H1 (cell line): ENCODE measurements at regions not wholly inside any gene's neighbourhood (a gene's known extent, or its start where the extent isn't known, plus 50 kb on each side); places are given as distances from the start of the nearest gene placed in this dataset.

ENCODE experiments used
- CTCF ChIA-PET: fragments of 300-600 bp; sonication (Branson Sonifier 250); formaldehyde crosslinking; loops from one replicate; lab custom pipeline; 2021; ENCODE audit not compliant: partially characterized antibody; lab: Charles Lee
- POLR2A ChIA-PET: fragments of 300-600 bp; sonication (Branson Sonifier 250); formaldehyde crosslinking; loops from one replicate; lab custom pipeline; 2021; ENCODE audit warnings: inconsistent platforms; ENCODE audit not compliant: partially characterized antibody; lab: Charles Lee
- DNase-seq, 2 experiments: peaks; one replicate each; pipeline versions ENCODE4 v3.0.0 to v3.0.0-alpha.2; 2010 to 2022; ENCODE audit warnings: low spot score in 2 of 2, low read depth in 1 of 2, mixed read lengths in 1 of 2
- FAIRE-seq: peaks from 2 replicates; lab custom pipeline; 2011; peaks lifted over from hg19 to GRCh38; lab: Jason Lieb, UNC
- H2AFZ ChIP-seq: 2 replicates; pipeline ENCODE4 v1.8.1; 2012; ENCODE audit warnings: low read length, inconsistent platforms
- H2AK5ac ChIP-seq: 2 replicates; pipeline ENCODE4 v1.6.1; 2013; ENCODE audit warnings: low read depth, low read length
- H2BK120ac ChIP-seq: replicated peaks from 2 replicates; pipeline ENCODE3; 2013; ENCODE audit warnings: low read depth, low read length, inconsistent platforms
- H2BK12ac ChIP-seq: 2 replicates; pipeline ENCODE4 v1.6.1; 2013; ENCODE audit warnings: low read depth, low read length
- H2BK15ac ChIP-seq: 2 replicates; pipeline ENCODE4 v1.6.1; 2013; ENCODE audit warnings: low read length
- H2BK20ac ChIP-seq: 2 replicates; pipeline ENCODE4 v1.6.1; 2013; ENCODE audit warnings: low read length
- H2BK5ac ChIP-seq: 2 replicates; pipeline ENCODE4 v1.6.1; 2013; ENCODE audit warnings: low read depth, low read length
- H3K14ac ChIP-seq: 2 replicates; pipeline ENCODE4 v1.6.1; 2013; ENCODE audit warnings: inconsistent platforms; ENCODE audit not compliant: insufficient read length
- H3K18ac ChIP-seq: 2 replicates; pipeline ENCODE4 v1.6.1; 2013; ENCODE audit warnings: low read length; ENCODE audit errors: extremely low read depth
- H3K23ac ChIP-seq: 2 replicates; pipeline ENCODE4 v1.6.1; 2013; ENCODE audit warnings: inconsistent platforms; ENCODE audit not compliant: insufficient read length
- H3K23me2 ChIP-seq: 2 replicates; pipeline ENCODE4 v1.6.1; 2013; ENCODE audit warnings: low read depth, low read length
- H3K27ac ChIP-seq: 2 replicates; pipeline ENCODE4 v1.6.1; 2011; ENCODE audit warnings: low read depth, low read length, inconsistent platforms
- H3K27me3 ChIP-seq, 4 experiments: replicated peaks in 1 of 4; 1 replicate in 1 of 4; 2 replicates in 3 of 4; pipeline versions ENCODE4 v1.6.1 to v1.8.1; 2011 to 2013; ENCODE audit warnings: low read length in 3 of 4, mild to moderate bottlenecking in 3 of 4, inconsistent platforms in 2 of 4, mixed read lengths in 2 of 4, moderate library complexity in 1 of 4; ENCODE audit not compliant: control insufficient read depth in 3 of 4, insufficient read depth in 3 of 4; ENCODE audit errors: extremely low read depth in 1 of 4
- H3K36me3 ChIP-seq, 4 experiments: 2 replicates each; pipeline versions ENCODE4 v1.6.1 to v1.8.1; 2011 to 2013; ENCODE audit warnings: mild to moderate bottlenecking in 4 of 4, low read length in 3 of 4, moderate library complexity in 2 of 4, control low read depth in 1 of 4, inconsistent platforms in 1 of 4; ENCODE audit not compliant: insufficient read depth in 4 of 4, control insufficient read depth in 2 of 4
- H3K4ac ChIP-seq: replicated peaks from 2 replicates; pipeline ENCODE3; 2013; ENCODE audit warnings: low read length, low read depth, mixed read lengths, inconsistent platforms; ENCODE audit not compliant: insufficient read length
- H3K4me1 ChIP-seq, 4 experiments: replicated peaks in 1 of 4; 1 replicate in 1 of 4; 2 replicates in 3 of 4; pipeline versions ENCODE4 v1.6.1 to v1.8.1; 2011 to 2013; ENCODE audit warnings: low read length in 3 of 4, inconsistent platforms in 2 of 4, mixed read lengths in 1 of 4; ENCODE audit not compliant: insufficient read depth in 4 of 4, control insufficient read depth in 3 of 4
- H3K4me2 ChIP-seq, 2 experiments: 2 replicates each; pipeline versions ENCODE4 v1.6.1 to v1.8.1; 2011 to 2013; ENCODE audit warnings: low read depth in 2 of 2, low read length in 2 of 2, control low read depth in 1 of 2, inconsistent platforms in 1 of 2, mild to moderate bottlenecking in 1 of 2; ENCODE audit not compliant: insufficient read depth in 1 of 2
- H3K4me3 ChIP-seq, 4 experiments: fragments of 200-600, 300-600 bp in 1 of 4; sonication (generic), shearing (Covaris generic), sonication (Bioruptor Twin) in 1 of 4; 2 replicates each; pipeline versions ENCODE4 v1.5.1 to v1.8.1; 2011 to 2016; ENCODE audit warnings: low read length in 4 of 4, low read depth in 3 of 4, control low read depth in 2 of 4, inconsistent platforms in 2 of 4, mild to moderate bottlenecking in 2 of 4, mixed read lengths in 1 of 4, moderate library complexity in 1 of 4; ENCODE audit not compliant: insufficient read depth in 2 of 4; ENCODE audit errors: extremely low read depth in 1 of 4
- H3K56ac ChIP-seq: replicated peaks from 2 replicates; pipeline ENCODE3; 2013; ENCODE audit warnings: low read depth, mild to moderate bottlenecking, mixed read lengths, low read length, inconsistent platforms; ENCODE audit not compliant: insufficient read length
- H3K79me1 ChIP-seq: 2 replicates; pipeline ENCODE4 v1.6.1; 2013; ENCODE audit warnings: low read depth, low read length, control low read depth
- H3K79me2 ChIP-seq, 2 experiments: 2 replicates each; pipeline versions ENCODE4 v1.6.1 to v1.8.1; 2012 to 2013; ENCODE audit warnings: low read length in 2 of 2, mild to moderate bottlenecking in 2 of 2, inconsistent platforms in 1 of 2; ENCODE audit not compliant: insufficient read depth in 2 of 2, control insufficient read depth in 1 of 2
- H3K9ac ChIP-seq, 4 experiments: replicated peaks in 1 of 4; 1 replicate in 1 of 4; 2 replicates in 3 of 4; pipeline versions ENCODE4 v1.6.1 to v1.8.1; 2011 to 2013; ENCODE audit warnings: low read depth in 3 of 4, low read length in 3 of 4, control low read depth in 2 of 4, mild to moderate bottlenecking in 2 of 4, moderate library complexity in 2 of 4, inconsistent platforms in 1 of 4; ENCODE audit errors: extremely low read depth in 1 of 4
- H3K9me3 ChIP-seq, 2 experiments: 2 replicates each; pipeline versions ENCODE4 v1.6.1 to v1.8.1; 2012 to 2013; ENCODE audit warnings: mild to moderate bottlenecking in 2 of 2, moderate library complexity in 2 of 2, control low read depth in 1 of 2, inconsistent platforms in 1 of 2, low read depth in 1 of 2, low read length in 1 of 2, mixed read lengths in 1 of 2; ENCODE audit not compliant: insufficient read depth in 2 of 2
- H4K20me1 ChIP-seq, 2 experiments: replicated peaks in 1 of 2; 2 replicates each; pipeline versions ENCODE3 to v1.8.1; 2011 to 2013; ENCODE audit warnings: inconsistent platforms in 2 of 2, low read length in 2 of 2, mild to moderate bottlenecking in 1 of 2; ENCODE audit not compliant: insufficient read depth in 2 of 2, control insufficient read depth in 1 of 2
- H4K5ac ChIP-seq: 2 replicates; pipeline ENCODE4 v1.6.1; 2013; ENCODE audit warnings: low read length, low read depth, mixed read lengths, inconsistent platforms; ENCODE audit not compliant: insufficient read length
- H4K8ac ChIP-seq: 2 replicates; pipeline ENCODE4 v1.8.0; 2013; ENCODE audit warnings: mild to moderate bottlenecking, moderate library complexity, low read length, inconsistent platforms; ENCODE audit not compliant: insufficient read depth; ENCODE audit errors: extremely low read depth
- H4K91ac ChIP-seq: replicated peaks from 2 replicates; pipeline ENCODE3; 2013; ENCODE audit warnings: low read length, mixed read lengths, inconsistent platforms; ENCODE audit not compliant: insufficient read length
- JUND ChIP-seq: IDR thresholded peaks from 2 replicates; pipeline ENCODE4 v1.6.1; 2011; ENCODE audit warnings: mild to moderate bottlenecking, improper control_type of control experiment, low read length
- POLR2AphosphoS5 ChIP-seq: IDR thresholded peaks from 2 replicates; pipeline ENCODE4 v1.6.1; 2011; ENCODE audit warnings: low read depth, low read length
- RNF2 ChIP-seq: fragments of 200-900, 300-1000 bp; sonication (generic); IDR thresholded peaks from 2 replicates; pipeline ENCODE4 v1.7.1; 2016; ENCODE audit warnings: borderline replicate concordance, low read depth, mild to moderate bottlenecking, antibody characterized with exemption, low read length; ENCODE audit not compliant: poor library complexity, severe bottlenecking; ENCODE audit errors: missing control alignments
- RXRA ChIP-seq: IDR thresholded peaks from 2 replicates; pipeline ENCODE4 v1.6.1; 2011; ENCODE audit warnings: low read depth, mild to moderate bottlenecking, low read length, moderate library complexity; ENCODE audit not compliant: insufficient read depth
- SP2 ChIP-seq: IDR thresholded peaks from 2 replicates; pipeline ENCODE4 v1.6.1; 2012; ENCODE audit warnings: mild to moderate bottlenecking, low read length, inconsistent platforms
- TAF1 ChIP-seq: IDR thresholded peaks from 2 replicates; pipeline ENCODE4 v1.6.1; 2011; ENCODE audit warnings: mild to moderate bottlenecking, low read depth, low read length
- WGBS, 2 experiments: shearing (Covaris generic) in 1 of 2; methylation state at CpG; one replicate each; pipeline versions ENCODE4 v1.1.6 to v1.1.7; 2013 to 2015; ENCODE audit warnings: low lambda C conversion rate in 2 of 2, mixed read lengths in 2 of 2, inconsistent platforms in 1 of 2, low coverage in 1 of 2, missing lambda C conversion rate in 1 of 2; ENCODE audit not compliant: insufficient replicate concordance in 2 of 2, insufficient coverage in 1 of 2, insufficient read length in 1 of 2; ENCODE audit errors: extremely low coverage in 1 of 2, missing lambda C conversion rate in 1 of 2; 5-methylcytosine and 5-hydroxymethylcytosine counted together
- TF ChIP-seq, protein P1 (sequence below): IDR thresholded peaks from 2 replicates; pipeline ENCODE4 v1.6.1; 2011; ENCODE audit warnings: low read length, improper control_type of control experiment
- TF ChIP-seq, protein P2 (sequence below): IDR thresholded peaks from 2 replicates; pipeline ENCODE4 v1.6.1; 2012; ENCODE audit warnings: inconsistent platforms

DNA sequence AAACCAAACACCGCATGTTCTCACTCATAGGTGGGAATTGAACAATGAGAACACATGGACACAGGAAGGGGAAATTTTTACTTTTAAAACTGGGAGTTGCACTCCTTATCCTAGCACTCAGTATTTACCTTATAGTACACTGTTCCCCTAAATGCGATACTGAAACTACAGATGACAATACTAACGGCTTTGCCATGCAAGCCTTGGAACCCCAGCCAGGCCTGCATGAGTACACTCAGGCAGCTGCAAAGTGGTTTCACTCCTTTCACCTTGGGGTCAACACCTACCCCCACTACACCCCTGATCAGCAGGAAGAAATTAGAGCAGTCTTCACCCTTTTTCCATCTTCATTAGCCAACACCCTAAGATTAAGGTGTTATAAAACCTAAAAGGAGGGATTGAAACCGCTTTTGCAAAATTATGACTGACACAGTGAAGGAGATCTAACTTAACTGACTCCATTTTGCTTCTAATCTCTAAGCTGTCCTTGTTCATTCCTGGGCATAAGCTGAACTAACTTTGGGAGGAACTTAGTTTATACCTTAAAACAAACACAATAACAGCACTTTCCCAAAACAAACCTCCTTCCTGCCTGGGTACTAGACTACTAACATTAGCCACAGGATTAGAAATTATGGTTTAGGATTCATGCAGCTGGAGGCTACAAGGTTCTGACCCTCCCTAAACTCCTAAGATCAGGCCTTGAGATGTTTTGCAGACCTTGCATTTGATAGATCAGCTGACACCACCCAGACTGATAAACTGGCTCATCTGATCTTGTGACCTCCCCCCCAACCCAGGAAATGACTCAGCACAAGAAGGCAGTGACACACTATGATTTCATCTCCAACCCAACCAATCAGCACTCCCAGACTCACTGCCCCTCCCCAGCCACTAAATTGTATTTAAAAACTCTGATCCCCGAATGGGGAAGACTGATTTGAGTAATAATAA lies 452.1 kb upstream of the PPP2R3A start:
- POLR2A ChIA-PET: no interaction called here
- 84% methylated on average over 5 of the region's 5 CpGs; no CpG with 5 or more reads in 1 of the 2 experiments for WGBS, 2 experiments
- Histone ChIP-seq H2BK120ac (no peak overlapping the region), H3K4me3 (no peak overlapping the region), H4K20me1 (no peaks in the 10 kb centered on the region), H3K14ac (no peak overlapping the region), H2BK5ac (peak overlapping the region; percentile 35; the same call in 1 of the 2 replicates), H3K9ac (no peak overlapping the region), H3K4ac (no peak overlapping the region), H3K9me3 (no peaks in the 10 kb centered on the region), H3K27me3 (no peaks in the 10 kb centered on the region), H2AFZ (peak overlapping the region; percentile 91; the same call in 1 of the 2 replicates), H3K36me3 (no peaks in the 10 kb centered on the region), H2AK5ac (no peak overlapping the region), H3K79me2 (no peaks in the 10 kb centered on the region), H3K27ac (no peak overlapping the region), H3K4me2 (no peak overlapping the region), H4K5ac (no peak overlapping the region), H3K18ac (no peak overlapping the region), H3K56ac (no peak overlapping the region), H2BK12ac (no peak overlapping the region), H2BK20ac (no peak overlapping the region), H2BK15ac (0 out of 2 replicates have a peak overlapping the region, but pooled peaks have one; percentile 18), H3K23me2 (no peaks in the 10 kb centered on the region), H4K91ac (no peak overlapping the region), H3K4me1 (no peaks in the 10 kb centered on the region), H4K8ac (no peak overlapping the region), H3K23ac (no peak overlapping the region), H3K79me1 (no peaks in the 10 kb centered on the region)
- CTCF ChIA-PET: interaction anchor here (1.1 to 2.9 kb wide), 3 partner anchors 9 to 23 kb away, joined by 3 to 20 read pairs (median 3); no protein-coding TSS in a partner anchor
- no peak for FAIRE-seq
- DNase-seq: peak in 1 of 2 experiments; percentile 5
- no peak for TF ChIP-seq RXRA
- no peak for TF ChIP-seq RNF2
- TF ChIP-seq, protein P1, sequence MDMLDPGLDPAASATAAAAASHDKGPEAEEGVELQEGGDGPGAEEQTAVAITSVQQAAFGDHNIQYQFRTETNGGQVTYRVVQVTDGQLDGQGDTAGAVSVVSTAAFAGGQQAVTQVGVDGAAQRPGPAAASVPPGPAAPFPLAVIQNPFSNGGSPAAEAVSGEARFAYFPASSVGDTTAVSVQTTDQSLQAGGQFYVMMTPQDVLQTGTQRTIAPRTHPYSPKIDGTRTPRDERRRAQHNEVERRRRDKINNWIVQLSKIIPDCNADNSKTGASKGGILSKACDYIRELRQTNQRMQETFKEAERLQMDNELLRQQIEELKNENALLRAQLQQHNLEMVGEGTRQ: no peak
- TF ChIP-seq JUND: no peak
- TF ChIP-seq POLR2AphosphoS5: no peak
- no peak for TF ChIP-seq SP2
- no peak for TF ChIP-seq TAF1
- TF ChIP-seq, protein P2, sequence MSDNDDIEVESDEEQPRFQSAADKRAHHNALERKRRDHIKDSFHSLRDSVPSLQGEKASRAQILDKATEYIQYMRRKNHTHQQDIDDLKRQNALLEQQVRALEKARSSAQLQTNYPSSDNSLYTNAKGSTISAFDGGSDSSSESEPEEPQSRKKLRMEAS: no peak
